ENCODE measurements at regions not wholly inside any gene's neighbourhood (a gene's known extent, or its start where the extent isn't known, plus 50 kb on each side); places are given as distances from the start of the nearest gene placed in this dataset.

DNA sequence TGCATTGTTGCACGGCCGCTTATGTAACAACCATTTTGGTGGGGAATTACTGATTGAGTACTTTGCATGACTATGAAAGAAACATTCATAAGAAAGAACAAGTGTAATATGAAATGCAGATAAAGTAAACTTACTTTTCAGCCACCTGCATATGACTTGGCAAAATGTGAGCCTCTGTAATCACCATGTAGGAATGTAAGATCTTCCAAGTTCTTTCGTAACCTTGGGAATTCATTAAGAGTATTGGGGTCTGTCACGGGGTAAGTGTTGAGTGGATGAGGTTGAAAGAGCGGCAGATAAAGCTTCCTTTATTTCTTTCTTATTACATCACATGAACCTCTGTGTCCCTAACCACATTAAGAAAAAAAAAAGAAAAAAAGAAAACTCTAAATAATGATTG, 348.5 kb upstream of the NR3C2 start:
- DNase-seq, result no peak

DNA sequence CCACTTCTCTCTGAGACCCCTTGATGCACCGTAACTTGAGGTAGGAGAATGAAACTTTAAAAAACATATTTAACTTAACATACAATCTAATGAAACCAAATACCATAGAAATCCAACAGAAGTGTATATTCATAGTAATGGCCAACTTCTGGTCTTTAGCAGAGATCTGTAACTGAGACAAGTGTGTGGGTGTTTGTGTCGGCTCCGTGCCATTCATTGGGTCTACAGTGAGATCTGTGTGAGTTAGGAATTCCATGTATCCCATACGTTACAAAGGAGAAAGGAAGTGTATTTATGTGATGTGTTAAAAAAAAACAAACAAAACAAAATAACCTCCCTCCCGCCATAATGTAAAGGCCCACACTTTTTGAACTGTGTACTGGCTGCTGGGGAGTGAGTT, 348.0 kb upstream of the NR3C2 start:
- DNase-seq, result no peak

- peak; percentile 40 for DNase-seq
Measured at GRCh38 chr4:148787831-148788477, 345.7 kb upstream of the NR3C2 start.

DNA sequence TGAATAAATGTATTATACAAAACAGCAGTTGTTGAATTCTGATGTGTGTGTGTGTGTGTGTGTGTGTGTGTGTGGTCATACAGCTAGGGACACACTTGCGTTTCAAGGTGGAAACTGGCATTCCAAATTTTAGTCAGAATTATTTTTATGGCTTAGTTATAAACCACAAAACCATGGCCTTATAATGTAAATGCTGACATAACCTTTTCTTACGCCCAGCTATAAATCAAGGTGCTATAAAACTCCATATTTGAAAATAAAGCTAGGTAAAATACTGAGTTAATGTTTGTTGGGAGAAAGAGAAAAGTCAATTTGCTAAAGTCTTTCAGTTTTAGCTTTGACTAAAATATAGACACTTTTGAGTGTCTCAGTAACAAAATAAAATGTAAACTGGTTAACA, 345.1 kb upstream of the NR3C2 start:
- DNase-seq, result no peak

- DNase-seq, result no peak
Measured at GRCh38 chr4:148786699-148787098, 344.5 kb upstream of the NR3C2 start.

DNA sequence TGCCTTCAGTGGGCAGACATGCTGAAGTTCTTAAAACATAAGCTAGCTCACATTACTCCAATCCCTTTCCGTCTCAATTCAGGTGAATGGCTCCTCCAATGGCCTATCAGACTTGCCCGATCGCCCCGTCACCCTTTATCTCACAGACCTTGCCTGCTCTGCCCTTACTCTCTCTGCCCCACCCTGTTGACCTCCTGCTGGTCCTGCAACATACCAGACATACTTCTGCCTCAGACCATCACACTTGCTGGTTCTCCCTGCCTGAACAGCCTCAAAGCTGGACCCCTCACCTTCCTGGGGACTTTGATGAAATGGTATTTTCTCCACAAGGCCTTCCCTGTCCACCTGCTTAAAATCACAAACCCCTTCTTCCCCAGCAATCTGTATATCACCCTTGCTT, 340.1 kb upstream of the NR3C2 start:
- no peak for DNase-seq

DNA sequence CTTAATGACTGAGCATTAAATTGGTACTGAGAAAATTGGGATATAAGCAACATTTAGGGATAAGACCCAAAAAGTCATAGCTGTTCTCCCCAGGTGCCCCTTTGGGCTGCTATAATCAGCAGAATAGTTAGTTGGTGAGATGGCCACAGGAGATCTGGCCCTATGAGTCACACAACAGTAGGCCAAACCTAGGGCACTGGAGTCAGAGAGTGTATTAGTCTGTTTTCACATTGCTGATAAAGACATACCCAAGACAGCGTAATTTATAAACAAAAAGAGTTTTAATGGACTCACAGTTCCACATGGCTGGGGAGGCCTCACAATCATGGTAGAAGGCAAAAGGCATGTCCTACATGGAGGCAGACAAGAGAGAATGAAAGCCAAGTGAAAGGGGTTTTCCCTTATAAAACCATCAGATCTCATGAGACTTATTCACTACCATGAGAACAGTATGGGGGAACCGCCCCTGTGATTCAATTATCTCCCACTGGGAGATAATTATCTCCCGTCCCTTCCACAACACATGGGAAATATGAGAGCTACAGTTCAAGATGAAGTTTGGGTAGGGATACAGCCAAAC, 338.3 kb upstream of the NR3C2 start:
- no peak for DNase-seq

DNA sequence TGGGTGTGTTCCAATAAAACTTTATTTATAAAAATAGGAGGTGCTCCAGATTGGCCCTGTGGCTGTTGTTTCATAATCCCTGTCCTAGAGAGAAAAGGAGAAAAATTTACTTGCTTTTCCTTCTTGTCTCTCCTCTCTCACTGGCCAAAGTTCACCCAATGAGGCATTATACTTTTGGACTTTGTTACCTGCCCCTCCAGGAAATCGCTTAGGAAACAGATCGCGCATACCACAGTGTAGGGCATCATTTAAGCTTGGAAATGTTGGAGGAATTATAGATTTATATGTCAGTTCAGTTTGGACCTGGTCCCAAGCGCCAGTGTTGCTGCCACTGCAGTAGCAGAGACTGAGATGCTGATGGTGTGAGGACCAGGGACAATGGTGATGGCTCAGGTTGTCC, 337.6 kb upstream of the NR3C2 start:
- no peak for DNase-seq

GRCh38 chr4:148778980-148779675, 336.9 kb upstream of the NR3C2 start:
- no peak for DNase-seq

- no peak for DNase-seq
Measured at GRCh38 chr4:148776941-148777340, 334.7 kb upstream of the NR3C2 start.

DNA sequence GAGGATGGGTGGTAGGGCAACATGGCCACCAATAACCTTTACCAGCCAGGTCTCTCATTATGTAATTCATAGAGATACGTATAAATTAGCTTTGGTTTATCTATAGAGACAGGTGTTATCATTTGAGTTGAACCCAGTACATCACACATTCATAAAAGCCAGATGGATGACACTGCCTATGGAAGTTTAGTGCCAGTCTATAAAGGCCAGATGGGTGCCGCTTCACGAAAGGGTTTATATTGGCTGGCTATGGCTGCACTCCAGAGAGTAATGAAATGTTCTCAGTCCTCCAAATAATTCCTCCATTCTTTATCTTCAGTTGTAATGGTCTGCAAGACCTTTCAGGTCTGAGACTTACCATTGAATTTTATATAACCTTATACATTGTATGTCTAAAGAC, 331.9 kb upstream of the NR3C2 start:
- DNase-seq, result no peak

GRCh38 chr4:148773313-148773712, 331.1 kb upstream of the NR3C2 start:
- DNase-seq, result no peak

DNA sequence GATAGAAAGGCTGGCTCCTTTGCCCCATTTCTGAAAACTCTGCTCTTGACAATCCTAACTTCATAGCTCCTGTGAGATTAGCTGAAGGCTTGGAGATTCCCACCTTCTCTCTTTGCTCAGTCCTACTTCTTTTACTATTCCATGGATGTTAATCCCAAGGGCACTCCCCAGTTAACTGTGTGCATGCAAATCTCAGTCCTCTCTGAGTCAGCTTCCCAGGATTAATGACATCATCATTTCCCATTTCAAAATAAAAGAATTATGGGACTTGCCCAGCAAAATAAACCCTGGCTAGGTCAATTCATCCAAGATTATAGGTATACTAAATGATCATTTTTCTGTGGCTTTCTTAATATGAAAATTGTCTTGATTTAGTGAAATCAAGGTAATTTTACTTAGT, 328.6 kb upstream of the NR3C2 start:
- DNase-seq, result no peak

DNA sequence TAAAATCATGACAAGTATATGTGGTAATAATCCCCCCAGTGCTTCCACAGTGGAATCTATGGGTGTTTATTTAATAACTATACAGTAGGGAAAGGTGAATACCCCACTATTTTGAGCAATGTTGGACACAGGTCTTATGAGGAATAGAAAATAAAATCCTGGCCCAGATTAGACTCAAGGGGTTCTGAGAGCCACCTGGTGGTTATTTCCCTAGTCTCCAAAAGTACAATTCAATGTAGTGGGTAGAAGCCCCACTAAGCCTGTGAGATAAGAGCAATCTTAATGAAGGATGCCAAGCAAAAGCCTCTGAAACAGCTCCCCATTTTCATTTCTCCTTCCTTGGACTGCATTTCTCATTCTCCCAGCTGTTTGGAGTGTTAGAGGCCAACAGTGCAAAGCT, 328.2 kb upstream of the NR3C2 start:
- DNase-seq, result peak; percentile 3

GRCh38 chr4:148764720-148765119, 322.5 kb upstream of the NR3C2 start:
- DNase-seq, result no peak

DNA sequence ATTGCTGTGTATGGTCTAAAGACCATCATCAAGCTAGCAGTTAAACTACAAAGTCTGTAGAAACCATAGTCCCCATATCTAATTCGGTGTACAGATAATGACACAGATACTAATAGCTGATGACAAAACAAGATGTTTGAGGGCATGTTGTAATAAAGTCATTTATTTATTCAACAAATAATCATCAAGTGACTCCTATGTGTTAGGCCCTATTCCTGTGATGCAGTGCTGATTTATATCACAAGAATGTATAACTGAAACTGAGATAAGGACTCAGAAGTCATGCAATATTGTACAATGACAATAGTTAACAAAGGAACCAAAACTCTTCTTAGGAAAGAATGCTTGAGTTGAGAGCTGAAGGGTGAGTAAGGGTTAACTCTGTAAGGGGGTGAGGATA, 315.0 kb upstream of the NR3C2 start:
- DNase-seq, result no peak

DNA sequence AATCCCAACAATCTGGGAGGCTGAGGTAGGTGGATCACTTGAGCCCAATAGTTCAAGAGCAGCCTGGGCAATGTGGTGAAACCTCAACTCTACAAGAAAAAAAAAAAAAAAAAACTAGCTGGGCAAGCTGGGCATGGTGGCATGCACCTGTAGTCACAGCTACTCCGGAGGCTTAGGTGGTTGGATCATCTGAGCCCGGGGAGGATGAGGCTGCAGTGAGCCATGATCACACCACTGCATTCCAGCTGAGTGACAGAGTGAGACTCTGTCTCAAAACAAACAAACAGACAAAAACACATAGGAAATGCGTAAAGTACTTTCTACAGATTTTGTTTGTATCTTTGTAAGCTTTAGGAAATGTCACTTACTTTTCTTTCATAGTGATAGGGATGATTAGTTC, 307.2 kb upstream of the NR3C2 start:
- DNase-seq, result peak; percentile 30

DNA sequence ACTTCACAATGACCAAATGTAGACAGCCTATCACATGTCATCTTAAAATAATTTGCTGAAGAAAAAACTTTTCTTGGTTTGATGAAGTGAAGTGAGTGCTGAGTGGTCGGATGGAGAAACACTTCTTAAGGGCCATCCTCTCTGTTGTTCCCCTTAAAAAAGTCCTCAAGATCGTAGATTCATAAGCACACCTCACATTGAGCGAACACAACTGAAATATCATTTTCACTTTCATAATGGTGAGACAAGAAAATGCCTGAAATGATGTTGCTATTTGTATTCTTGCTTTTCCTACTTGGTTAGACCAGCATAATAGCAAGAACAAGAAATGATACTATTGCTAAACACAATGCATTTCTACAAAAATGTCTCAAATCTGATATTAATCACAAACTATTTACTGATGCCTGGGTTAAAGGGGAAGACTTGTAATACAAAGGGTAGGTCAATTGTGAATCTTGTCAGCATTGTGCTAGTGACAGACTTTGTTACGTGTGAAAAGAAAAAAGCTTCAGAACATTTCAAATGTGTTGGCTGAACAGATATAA, 305.6 kb upstream of the NR3C2 start:
- DNase-seq, result no peak

DNA sequence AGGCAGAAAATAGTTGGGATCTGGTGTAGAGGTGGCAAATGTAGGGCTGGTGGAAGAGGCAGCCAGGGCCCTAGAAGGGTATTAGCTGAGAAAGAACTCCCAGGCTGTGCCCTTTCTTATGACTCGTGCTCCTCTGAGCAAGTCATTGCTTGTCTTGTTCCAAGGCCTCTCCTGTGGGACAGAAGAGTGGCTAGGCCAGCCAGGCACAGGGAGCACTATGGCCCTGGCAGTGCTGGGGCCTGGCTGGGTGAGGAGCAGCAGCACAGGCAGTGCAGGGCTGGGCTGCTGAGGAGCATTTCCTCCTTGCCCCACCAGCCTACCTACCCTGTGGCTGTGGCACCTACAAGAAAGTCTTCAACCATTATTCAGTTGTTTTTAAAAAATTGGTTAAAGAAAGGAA, 298.5 kb upstream of the NR3C2 start:
- DNase-seq, result no peak

- no peak for DNase-seq
Measured at GRCh38 chr4:148737061-148737770, 295.0 kb upstream of the NR3C2 start.

DNA sequence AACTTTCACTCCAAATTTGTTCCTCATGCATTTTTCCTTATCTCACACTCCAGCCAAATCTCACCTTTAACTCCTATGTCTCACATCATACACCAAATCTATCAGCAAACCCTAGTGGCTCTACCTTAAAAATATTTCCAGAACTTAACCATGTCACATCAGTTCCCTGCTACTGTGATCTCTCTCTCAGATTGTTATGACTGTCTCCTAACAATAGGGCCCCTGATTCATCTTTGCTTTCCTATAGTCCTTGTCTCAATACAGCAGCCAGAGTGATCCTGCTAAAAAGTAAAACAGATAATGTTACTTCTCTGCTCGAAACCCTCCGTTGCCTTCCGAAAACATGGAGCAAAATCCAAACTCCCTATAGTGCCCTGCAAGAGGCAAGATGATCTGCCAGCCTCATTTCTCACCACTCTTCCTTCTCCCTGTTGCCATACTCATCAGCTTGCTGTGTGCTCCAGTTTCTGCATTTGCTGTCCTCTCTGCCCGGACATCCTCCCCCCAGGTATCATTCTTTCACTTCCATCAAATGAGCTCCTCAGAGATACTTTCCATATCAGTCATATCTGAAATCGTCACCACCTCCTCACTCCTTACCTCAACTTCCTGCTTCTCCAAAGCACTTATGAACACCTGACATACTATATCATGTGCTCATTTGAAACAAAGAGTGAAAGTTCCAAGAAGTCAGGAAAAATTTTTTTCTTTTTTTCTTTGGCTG, 293.4 kb upstream of the NR3C2 start:
- DNase-seq, result peak; percentile 1

DNA sequence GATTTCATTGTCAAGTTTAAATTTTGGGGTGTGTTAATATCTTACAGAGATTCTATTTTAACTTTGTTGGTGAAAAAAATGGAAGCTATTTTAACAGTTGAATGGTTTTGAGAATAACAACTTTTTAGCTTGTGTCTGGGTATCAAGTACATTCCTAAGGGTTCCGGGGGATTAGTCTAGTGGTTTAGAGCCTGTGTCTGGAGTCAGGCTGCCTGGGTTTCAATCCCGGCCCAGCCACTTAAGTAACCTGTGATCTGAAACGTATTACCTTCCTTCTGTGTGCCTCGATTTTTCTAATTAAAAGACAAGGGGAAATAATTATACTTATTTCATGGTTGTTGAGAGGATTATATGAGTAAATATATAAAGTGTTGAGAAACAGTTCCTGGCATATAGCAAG, 288.6 kb upstream of the NR3C2 start:
- DNase-seq, result no peak

- no peak for DNase-seq
Measured at GRCh38 chr4:148730082-148730640, 287.9 kb upstream of the NR3C2 start.
